ENCODE measurements at regions not wholly inside any gene's neighbourhood (a gene's known extent, or its start where the extent isn't known, plus 50 kb on each side); places are given as distances from the start of the nearest gene placed in this dataset.

DNA sequence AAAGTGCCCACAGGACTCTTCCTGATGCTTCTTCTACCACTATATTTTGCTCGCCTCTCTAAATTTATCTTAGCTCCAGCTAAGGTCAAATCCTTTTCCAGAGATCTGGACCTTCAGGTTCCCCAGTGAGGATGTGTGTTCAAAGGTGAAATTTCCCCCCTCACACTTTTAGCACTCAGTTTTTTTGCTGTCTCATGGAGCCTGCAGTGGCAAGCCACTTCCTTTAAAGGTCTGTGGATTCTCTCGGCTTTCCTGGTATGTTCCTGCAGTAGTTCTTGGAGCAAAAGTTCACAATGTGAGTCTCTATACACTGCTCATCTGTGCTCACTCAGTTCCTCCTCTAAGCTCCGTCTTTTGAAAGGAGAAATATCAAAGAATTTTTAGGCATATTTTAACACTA is 181.4 kb downstream of the LURAP1L start:
- TF ChIP-seq POLR2A (IDR thresholded peaks at IDR 0.05), result no peak
- TF ChIP-seq, protein P1, sequence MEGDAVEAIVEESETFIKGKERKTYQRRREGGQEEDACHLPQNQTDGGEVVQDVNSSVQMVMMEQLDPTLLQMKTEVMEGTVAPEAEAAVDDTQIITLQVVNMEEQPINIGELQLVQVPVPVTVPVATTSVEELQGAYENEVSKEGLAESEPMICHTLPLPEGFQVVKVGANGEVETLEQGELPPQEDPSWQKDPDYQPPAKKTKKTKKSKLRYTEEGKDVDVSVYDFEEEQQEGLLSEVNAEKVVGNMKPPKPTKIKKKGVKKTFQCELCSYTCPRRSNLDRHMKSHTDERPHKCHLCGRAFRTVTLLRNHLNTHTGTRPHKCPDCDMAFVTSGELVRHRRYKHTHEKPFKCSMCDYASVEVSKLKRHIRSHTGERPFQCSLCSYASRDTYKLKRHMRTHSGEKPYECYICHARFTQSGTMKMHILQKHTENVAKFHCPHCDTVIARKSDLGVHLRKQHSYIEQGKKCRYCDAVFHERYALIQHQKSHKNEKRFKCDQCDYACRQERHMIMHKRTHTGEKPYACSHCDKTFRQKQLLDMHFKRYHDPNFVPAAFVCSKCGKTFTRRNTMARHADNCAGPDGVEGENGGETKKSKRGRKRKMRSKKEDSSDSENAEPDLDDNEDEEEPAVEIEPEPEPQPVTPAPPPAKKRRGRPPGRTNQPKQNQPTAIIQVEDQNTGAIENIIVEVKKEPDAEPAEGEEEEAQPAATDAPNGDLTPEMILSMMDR (IDR thresholded peaks at IDR 0.05), result no peak

Data from adrenal gland (tissue), 5 donors.